GM21619 (cell line): ENCODE measurements at regions not wholly inside any gene's neighbourhood (a gene's known extent, or its start where the extent isn't known, plus 50 kb on each side); places are given as distances from the start of the nearest gene placed in this dataset.
"Not testable (repeated sequence)": the region's sequence is repeated elsewhere in the genome, so short reads cannot be mapped to it uniquely, and the experiment has no call there.

ENCODE experiments used
- ATAC-seq: cut with Tn5 transposase; IDR thresholded peaks from one replicate; pipeline ENCODE4 v1.9.1; 2021; ENCODE audit not compliant: unreplicated experiment

DNA sequence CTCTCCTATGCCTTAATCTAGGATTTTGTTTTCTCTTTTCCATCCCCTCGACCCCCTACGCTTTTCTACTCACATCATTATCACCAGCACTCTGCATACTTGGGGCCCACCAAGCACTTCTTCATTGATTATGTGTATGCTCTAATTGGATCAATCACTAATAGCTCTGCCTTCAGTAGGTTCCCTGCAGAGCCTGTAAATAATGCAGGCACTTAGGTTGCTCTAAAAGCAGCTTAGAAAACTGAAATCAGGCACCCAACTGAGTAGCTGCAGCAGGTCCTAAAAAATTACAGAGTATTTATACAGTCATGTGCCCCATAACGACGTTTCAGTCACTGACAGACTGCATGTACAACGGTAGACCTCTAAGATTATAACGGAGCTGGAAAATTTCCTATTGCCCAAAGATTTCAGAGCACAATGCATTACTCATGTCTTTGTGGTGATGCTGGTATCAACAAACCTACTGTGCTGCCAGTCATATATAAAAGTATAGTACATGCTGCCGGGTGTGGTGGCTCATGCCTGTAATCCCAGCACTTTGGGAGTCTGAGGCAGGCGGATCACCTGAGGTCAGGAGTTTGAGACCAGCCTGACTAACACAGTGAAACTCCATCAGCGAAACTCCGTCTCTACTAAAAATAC lies 280.4 kb downstream of the HS3ST3B1 start:
- ATAC-seq: no peak

DNA sequence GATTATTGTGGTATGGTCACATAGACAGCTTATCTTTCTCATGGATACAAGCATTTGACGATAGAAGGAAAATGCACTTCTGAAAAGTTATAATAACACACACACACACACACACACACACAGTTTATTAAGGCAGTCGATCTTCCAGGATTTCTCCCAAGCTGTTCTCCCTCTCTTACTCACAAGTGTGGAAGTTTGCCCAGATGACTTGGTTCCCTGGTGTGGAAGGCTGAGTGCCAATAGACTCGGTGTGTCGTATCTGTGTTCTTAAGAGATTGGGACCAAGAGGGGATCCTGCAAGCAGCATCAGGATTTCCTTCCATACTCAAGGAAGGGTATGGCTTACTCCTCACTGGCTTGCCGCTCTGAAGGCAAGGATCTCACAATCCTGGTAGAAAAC lies 279.6 kb downstream of the HS3ST3B1 start:
- no peak for ATAC-seq

DNA sequence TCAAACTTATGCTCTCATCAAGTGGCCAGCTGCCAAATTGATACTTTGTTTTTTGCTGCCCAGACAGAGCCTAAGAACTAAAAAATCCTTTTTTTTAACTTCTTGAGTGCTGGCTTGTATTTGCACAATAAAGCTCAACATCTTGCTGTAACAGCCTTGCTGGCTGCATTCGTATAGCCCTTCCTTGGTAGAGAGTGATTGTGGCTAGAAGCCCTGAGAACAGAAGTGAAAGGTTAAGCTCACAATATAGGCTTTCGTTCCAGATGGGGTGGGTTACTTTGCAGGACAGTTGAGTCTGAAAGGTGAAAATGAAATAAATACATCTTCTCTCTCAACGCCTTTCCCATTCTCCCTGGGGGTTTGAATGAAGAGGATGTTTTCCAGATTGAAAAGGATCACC lies 278.8 kb downstream of the HS3ST3B1 start:
- ATAC-seq: no peak

DNA sequence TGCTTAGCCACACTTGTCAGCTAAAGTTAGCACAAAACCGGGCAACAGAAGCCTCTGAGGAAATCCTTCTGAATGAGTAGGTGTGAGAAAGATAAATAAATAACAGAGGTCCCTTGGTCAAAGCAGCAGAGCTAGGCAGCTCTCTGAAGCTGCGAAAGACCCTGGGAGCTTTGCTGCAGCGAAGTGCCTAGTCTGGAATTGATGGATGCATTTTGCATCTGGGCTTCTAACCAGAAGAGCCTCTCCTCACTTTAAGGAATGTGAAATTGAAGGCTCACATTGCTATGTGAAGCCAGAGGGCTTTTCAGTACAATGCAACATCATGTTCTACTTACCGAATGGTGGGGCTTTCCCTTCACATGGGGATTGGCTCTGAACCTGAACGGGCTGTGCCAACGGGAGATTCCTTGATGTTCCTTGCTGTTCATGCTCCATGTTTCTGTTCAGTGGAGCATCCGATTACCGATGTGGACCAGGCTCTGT lies 274.6 kb downstream of the HS3ST3B1 start:
- no peak for ATAC-seq

DNA sequence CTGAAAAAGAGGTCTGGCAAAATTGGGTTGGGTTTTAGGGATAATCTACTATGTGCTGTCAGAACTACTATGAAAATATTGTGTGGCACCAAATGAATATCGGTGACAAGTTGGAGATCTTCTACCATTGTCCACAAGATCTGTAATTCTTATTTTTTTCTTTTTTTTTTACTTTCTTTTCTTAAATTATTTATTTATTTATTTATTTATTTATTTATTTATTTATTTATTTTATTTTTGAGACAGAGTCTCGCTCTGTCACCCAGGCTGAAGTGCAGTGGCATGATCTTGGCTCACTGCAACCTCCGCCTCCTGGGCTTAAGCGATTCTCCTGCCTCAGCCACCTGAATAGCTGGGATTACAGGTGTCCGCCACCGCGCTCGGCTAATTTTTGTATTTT lies 259.4 kb downstream of the HS3ST3B1 start:
- not testable (repeated sequence) for ATAC-seq

DNA sequence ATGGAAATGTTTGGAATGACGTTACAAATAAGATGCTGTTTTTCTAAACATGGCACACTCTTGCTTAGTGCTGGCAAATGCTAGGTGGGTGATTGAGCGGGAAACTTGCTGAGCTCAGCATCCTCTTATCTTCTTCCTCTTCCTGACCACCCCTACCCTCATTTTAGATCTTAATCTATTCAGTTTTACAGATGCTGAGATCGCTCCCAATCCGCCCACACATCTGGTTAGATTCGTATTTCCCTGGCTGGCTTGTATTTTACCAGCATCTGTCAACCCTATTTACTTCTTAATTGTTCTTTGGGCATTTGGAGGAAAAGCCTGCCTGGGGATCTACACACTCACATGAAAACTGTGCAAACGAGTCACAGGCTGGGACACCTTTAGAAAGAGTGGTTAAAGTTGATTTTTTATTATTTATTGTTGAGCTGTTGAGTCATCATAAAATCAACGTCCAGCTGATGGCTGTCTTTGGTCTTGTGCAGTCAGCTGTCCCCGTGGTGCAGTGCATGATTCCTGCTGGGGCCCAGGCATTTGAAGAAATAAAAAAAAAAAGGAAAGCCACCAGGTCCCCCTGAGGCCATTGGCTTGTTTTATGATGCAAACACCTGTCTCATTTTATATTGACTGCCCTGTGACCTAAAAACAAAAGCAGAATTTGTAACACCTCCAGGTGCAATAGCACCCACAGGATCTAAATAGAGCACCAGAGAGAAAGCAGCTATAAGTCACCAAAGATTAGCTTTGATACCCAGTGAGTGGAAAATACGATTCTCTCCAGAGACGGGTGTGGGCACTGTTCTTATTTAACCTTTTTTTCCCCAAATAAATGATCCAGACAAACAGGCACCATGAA lies 258.6 kb downstream of the HS3ST3B1 start:
- no peak for ATAC-seq

- ATAC-seq: no peak
Measured at GRCh38 chr17:14557480-14557879, 256.6 kb downstream of the HS3ST3B1 start.

GRCh38 chr17:14553847-14554246 lies 253.0 kb downstream of the HS3ST3B1 start:
- ATAC-seq: no peak

- no peak for ATAC-seq
Measured at GRCh38 chr17:14552306-14552705, 251.4 kb downstream of the HS3ST3B1 start.

GRCh38 chr17:14547556-14547955 lies 246.7 kb downstream of the HS3ST3B1 start:
- ATAC-seq: no peak

GRCh38 chr17:14547016-14547415 lies 246.1 kb downstream of the HS3ST3B1 start:
- ATAC-seq: no peak

DNA sequence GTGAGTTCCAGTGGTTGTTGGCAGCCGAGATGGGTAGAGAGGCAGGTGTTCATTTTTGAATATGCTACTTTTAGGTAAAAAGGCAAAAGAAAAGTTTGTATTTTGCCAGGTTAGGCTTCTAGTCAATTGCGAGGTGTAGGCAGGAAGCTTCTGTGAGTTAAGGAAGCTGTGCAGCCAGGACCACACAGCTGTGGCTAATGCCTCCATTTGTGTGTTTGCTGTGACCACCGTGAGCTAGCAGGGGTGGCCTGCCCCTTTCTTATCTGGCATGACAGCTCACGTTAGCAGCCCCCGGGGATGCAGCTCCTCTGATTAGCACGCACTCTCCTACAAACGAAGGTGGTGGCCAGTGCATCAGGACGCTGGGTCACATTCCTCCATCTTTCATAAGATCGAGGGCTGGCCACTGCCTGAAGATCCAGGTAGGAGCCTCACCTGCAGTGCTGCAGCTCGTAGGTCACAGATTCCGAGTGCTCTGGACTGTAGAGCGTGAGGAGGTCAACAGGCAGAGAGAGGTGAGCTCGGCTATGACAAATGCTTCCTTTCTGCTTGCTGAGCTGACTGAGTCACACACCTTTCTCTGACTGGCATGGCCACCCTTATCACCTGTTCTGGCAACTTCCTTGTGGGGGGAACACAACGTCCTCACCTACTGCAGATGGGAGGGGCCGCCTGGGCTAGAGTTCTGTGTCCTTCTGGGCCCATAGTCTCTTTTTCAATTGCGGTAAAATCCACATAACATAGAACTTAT lies 244.4 kb downstream of the HS3ST3B1 start:
- ATAC-seq: no peak

DNA sequence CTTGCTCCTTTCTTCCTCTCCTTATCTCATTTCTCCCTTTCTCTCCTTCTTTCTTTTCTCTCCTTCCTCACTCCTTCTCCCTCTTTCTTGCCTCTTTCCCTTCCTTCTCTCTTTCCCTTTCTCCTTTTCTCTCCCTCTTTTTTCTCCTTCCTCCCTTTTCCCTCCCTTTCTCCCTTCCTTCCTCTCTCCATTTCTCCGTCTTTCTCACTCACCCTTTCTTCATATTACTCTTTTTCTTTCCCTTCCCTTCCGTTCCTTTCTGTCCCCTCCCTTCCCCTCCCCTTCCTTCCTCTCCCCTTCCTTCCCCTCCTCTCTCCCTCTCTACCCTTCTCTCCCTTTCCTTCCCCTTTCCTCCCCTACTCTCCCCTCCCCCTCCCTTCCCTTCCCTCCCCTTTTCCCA lies 240.8 kb downstream of the HS3ST3B1 start:
- ATAC-seq: no peak

GRCh38 chr17:14539801-14540200 lies 238.9 kb downstream of the HS3ST3B1 start:
- ATAC-seq: no peak

- not testable (repeated sequence) for ATAC-seq
Measured at GRCh38 chr17:14532242-14532641, 231.4 kb downstream of the HS3ST3B1 start.

- ATAC-seq: no peak
Measured at GRCh38 chr17:14525551-14526455, 224.9 kb downstream of the HS3ST3B1 start.

DNA sequence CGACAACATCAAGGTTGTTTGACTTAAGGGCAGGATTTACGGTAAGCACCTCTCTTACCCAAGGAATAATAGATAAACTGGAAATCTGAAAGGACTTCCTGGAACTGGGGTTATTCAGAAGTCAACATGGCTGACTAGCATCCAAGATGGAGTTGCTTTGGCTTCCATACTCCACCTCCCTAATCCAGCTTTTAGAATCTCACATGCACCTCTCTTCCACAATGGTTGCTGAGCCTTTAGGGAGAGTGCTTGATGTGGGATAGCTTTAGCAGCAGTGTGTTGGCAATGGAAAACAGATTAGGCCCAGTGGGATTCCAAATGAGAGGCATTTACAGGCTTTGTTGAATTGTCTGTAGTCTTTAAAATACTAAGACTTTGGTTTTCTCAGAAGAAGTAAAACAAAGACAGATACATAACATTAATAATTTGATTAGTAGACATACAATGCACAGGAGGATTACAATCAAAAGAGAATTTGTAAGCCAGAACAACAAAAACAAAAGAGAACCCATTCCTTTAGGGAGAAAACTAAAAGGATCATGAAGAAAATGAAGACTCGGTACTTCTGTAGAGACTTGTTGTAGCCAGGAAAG lies 222.0 kb downstream of the HS3ST3B1 start:
- ATAC-seq: no peak

- not testable (repeated sequence) for ATAC-seq
Measured at GRCh38 chr17:14518919-14519318, 218.0 kb downstream of the HS3ST3B1 start.

DNA sequence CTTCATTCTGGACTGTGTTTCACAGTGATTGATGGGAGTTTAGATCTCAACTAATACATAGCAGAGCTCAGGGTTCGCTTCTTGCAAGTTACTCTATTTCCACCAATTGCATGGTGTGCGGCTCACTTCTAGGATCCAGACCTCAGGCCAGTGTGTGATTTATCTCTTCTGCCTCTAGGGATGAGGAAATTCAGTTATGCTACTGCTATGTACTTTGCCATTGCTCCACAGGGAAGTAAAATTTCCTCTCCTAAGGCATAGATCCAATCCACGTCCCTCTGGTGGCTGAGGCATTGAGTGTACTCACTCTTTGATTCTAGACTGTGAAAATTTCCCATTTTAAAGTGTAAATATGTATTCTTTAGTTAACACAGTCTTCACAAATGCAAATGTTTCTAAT lies 214.1 kb downstream of the HS3ST3B1 start:
- ATAC-seq: no peak

GRCh38 chr17:14513835-14514234 lies 213.0 kb downstream of the HS3ST3B1 start:
- ATAC-seq: no peak
